Trophoblast cell (in vitro differentiated cells and primary cell): ENCODE measurements at regions not wholly inside any gene's neighbourhood (a gene's known extent, or its start where the extent isn't known, plus 50 kb on each side); places are given as distances from the start of the nearest gene placed in this dataset.
A peak's percentile ranks its signal among the peaks of the same experiment; 100 is the strongest.

Experiments
- DNase-seq, 2 donors: peaks; one replicate each; pipeline ENCODE4 v3.0.0-alpha.2; 2016
- H2AFZ ChIP-seq: 2 replicates; pipeline ENCODE4 v1.6.1; 2013; ENCODE audit warnings: low read length, moderate library complexity, mild to moderate bottlenecking; ENCODE audit not compliant: insufficient read depth, poor library complexity
- H2AK5ac ChIP-seq: 2 replicates; pipeline ENCODE4 v1.6.1; 2013; ENCODE audit warnings: mild to moderate bottlenecking, low read length
- H2BK120ac ChIP-seq: 2 replicates; pipeline ENCODE4 v1.6.1; 2013; ENCODE audit warnings: low read length, mild to moderate bottlenecking, moderate library complexity; ENCODE audit not compliant: insufficient read depth, poor library complexity
- H2BK12ac ChIP-seq: 2 replicates; pipeline ENCODE4 v1.6.1; 2013; ENCODE audit warnings: mild to moderate bottlenecking, low read length, moderate library complexity
- H2BK5ac ChIP-seq: 2 replicates; pipeline ENCODE4 v1.6.1; 2013; ENCODE audit warnings: low read length, low read depth, moderate library complexity, mild to moderate bottlenecking; ENCODE audit not compliant: poor library complexity
- H3K14ac ChIP-seq: 2 replicates; pipeline ENCODE4 v1.6.1; 2013; ENCODE audit warnings: mild to moderate bottlenecking, low read length
- H3K18ac ChIP-seq: 2 replicates; pipeline ENCODE4 v1.6.1; 2013; ENCODE audit warnings: mild to moderate bottlenecking, low read length
- H3K23ac ChIP-seq: 2 replicates; pipeline ENCODE4 v1.6.1; 2013; ENCODE audit warnings: low read length
- H3K27ac ChIP-seq: 2 replicates; pipeline ENCODE4 v1.5.1; 2013; ENCODE audit warnings: low read depth, mild to moderate bottlenecking, inconsistent platforms, low read length, moderate library complexity
- H3K27me3 ChIP-seq: 2 replicates; pipeline ENCODE4 v1.6.1; 2013; ENCODE audit warnings: inconsistent platforms, mild to moderate bottlenecking, low read length, moderate library complexity; ENCODE audit not compliant: insufficient read depth
- H3K36me3 ChIP-seq, 2 experiments: 1 replicate in 1 of 2; 2 replicates in 1 of 2; pipeline ENCODE4 v1.6.1; 2013; ENCODE audit warnings: low read length in 2 of 2, mild to moderate bottlenecking in 2 of 2, moderate library complexity in 1 of 2; ENCODE audit not compliant: insufficient read depth in 2 of 2, control insufficient read depth in 1 of 2
- H3K4ac ChIP-seq: 2 replicates; pipeline ENCODE4 v1.6.1; 2013; ENCODE audit warnings: low read depth, mild to moderate bottlenecking, low read length, moderate library complexity
- H3K4me1 ChIP-seq, 2 experiments: 1 replicate in 1 of 2; 2 replicates in 1 of 2; pipeline ENCODE4 v1.6.1; 2013; ENCODE audit warnings: low read length in 2 of 2, mild to moderate bottlenecking in 2 of 2, moderate library complexity in 1 of 2; ENCODE audit not compliant: insufficient read depth in 2 of 2, control insufficient read depth in 1 of 2
- H3K4me2 ChIP-seq: 2 replicates; pipeline ENCODE4 v1.6.1; 2013; ENCODE audit warnings: inconsistent platforms, mild to moderate bottlenecking, low read length, moderate library complexity
- H3K4me3 ChIP-seq: 2 replicates; pipeline ENCODE4 v1.5.1; 2013; ENCODE audit warnings: mild to moderate bottlenecking, low read depth, low read length, inconsistent platforms
- H3K79me1 ChIP-seq: one replicate; pipeline ENCODE4 v1.6.1; 2013; ENCODE audit warnings: low read length
- H3K79me2 ChIP-seq: 2 replicates; pipeline ENCODE4 v1.6.1; 2013; ENCODE audit warnings: low read length, mild to moderate bottlenecking; ENCODE audit not compliant: control insufficient read depth, insufficient read depth, poor library complexity
- H3K9ac ChIP-seq: 2 replicates; pipeline ENCODE4 v1.6.1; 2013; ENCODE audit warnings: mild to moderate bottlenecking, low read length
- H3K9me3 ChIP-seq: 2 replicates; pipeline ENCODE4 v1.6.1; 2013; ENCODE audit warnings: low read depth, mild to moderate bottlenecking, control low read depth, inconsistent platforms, low read length; ENCODE audit not compliant: insufficient read depth
- H4K12ac ChIP-seq: 2 replicates; pipeline ENCODE4 v1.6.1; 2013; ENCODE audit warnings: low read depth, mild to moderate bottlenecking, low read length, moderate library complexity
- H4K8ac ChIP-seq: 2 replicates; pipeline ENCODE4 v1.6.1; 2013; ENCODE audit warnings: low read depth, mild to moderate bottlenecking, low read length, moderate library complexity
- H4K91ac ChIP-seq: one replicate; pipeline ENCODE4 v1.6.1; 2013; ENCODE audit warnings: low read depth, mild to moderate bottlenecking, low read length, moderate library complexity
- WGBS: extraction: QIAGEN DNeasy Blood & Tissue Kit; methylation state at CpG from one replicate; pipeline ENCODE4 v1.1.7; 2013; ENCODE audit warnings: missing lambda C conversion rate; ENCODE audit not compliant: insufficient read length, insufficient coverage; ENCODE audit errors: extremely low coverage; 5-methylcytosine and 5-hydroxymethylcytosine counted together

DNA sequence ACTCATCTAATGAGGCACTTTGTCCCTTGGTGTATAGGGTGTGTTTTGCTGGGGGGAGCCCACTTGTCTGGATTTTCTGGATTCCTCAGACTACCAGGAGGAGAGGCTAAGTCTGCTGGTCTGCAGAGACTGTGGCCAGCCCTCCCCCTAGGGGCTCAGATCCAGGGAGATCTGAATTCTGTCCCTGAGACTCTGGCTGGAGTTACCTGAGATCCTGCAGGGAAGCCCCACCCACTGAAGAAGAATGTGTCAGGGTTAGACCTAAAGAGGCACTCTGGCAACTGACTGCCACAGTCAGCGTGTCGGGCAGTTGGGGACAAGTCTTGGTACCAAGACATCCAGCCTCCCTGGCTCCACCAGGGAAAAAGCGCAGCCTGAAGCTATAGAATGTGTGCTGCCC is 138.9 kb downstream of the DCAF12L2 start:
- H3K79me2 ChIP-seq, result no peaks in the 10 kb centered on the region
- no peak overlapping the region for H3K23ac ChIP-seq
- H2BK120ac ChIP-seq, result no peak overlapping the region
- no peaks in the 10 kb centered on the region for H3K9me3 ChIP-seq
- WGBS, result no CpG with 5 or more reads among the region's 3 CpGs
- no peak overlapping the region for H4K91ac ChIP-seq
- no peak overlapping the region for H2AFZ ChIP-seq
- no peaks in the 10 kb centered on the region for H3K36me3 ChIP-seq
- H2BK5ac ChIP-seq, result no peak overlapping the region
- no peak overlapping the region for H2BK12ac ChIP-seq
- no peak overlapping the region for H2AK5ac ChIP-seq
- H3K27ac ChIP-seq, result no peak overlapping the region
- DNase-seq, result peak in 1 of 2 donors; percentile 61
- H4K8ac ChIP-seq, result no peak overlapping the region
- no peaks in the 10 kb centered on the region for H3K79me1 ChIP-seq
- H3K27me3 ChIP-seq, result no peaks in the 10 kb centered on the region
- H3K4ac ChIP-seq, result no peak overlapping the region
- no peak overlapping the region for H3K14ac ChIP-seq
- no peak overlapping the region for H3K18ac ChIP-seq
- H4K12ac ChIP-seq, result no peak overlapping the region
- H3K4me1 ChIP-seq, result no peaks in the 10 kb centered on the region
- H3K4me2 ChIP-seq, result no peak overlapping the region
- H3K9ac ChIP-seq, result no peak overlapping the region
- H3K4me3 ChIP-seq, result no peak overlapping the region

DNA sequence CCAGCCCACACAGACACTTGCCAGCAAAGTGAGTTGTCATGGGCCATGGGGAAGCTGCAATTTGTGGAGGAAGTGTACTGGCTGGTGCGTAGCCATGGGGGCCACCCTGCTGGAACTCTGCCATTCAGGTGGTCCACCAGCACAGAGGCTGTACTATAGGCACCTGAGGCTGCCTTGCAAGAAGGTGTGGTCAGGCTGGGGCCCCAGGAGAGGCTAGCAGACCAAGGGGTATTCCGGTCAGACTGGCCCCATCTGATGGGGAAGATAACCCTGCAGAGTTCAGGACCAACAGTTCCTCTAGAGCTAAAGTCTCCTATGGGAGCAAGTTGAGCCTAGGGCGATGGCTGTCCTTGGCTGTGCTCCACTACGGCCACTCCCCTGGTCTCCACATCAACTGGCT is 136.1 kb downstream of the DCAF12L2 start:
- Histone ChIP-seq H3K4ac (no peak overlapping the region), H3K18ac (no peak overlapping the region), H4K12ac (no peak overlapping the region), H2BK12ac (no peak overlapping the region), H3K79me2 (no peaks in the 10 kb centered on the region), H3K4me1 (no peaks in the 10 kb centered on the region), H3K4me3 (no peak overlapping the region), H3K9me3 (no peaks in the 10 kb centered on the region), H3K23ac (no peak overlapping the region), H2BK5ac (no peak overlapping the region), H3K79me1 (no peaks in the 10 kb centered on the region), H2BK120ac (no peak overlapping the region), H2AK5ac (no peak overlapping the region), H3K36me3 (no peaks in the 10 kb centered on the region), H3K27me3 (no peaks in the 10 kb centered on the region), H3K14ac (no peak overlapping the region), H2AFZ (no peak overlapping the region), H4K8ac (no peak overlapping the region), H3K4me2 (no peak overlapping the region), H4K91ac (no peak overlapping the region), H3K27ac (no peak overlapping the region), H3K9ac (no peak overlapping the region)
- no peak for DNase-seq
- no CpG with 5 or more reads among the region's 4 CpGs for WGBS

DNA sequence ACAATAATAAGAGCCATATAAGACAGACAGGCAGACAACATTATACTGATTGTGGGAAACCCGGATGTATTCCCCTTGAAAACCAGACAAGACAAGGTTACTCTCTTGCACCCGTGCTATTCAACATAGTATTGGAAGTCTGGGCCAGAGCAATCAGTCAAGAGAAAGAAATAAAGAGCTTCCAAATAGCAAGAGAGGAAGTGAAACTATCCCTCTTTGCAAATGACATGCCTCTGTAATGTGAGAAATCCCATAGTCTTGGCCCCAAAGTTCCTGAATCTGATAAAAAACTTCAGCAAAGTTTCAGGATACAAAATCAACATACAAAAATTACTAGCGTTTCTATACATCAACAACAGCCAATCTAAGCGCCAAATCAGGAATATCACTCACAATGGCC is 102.1 kb downstream of the DCAF12L2 start:
- Histone ChIP-seq H4K12ac (no peak overlapping the region), H3K23ac (no peak overlapping the region), H2BK120ac (no peak overlapping the region), H3K27ac (no peak overlapping the region), H2BK12ac (no peak overlapping the region), H3K18ac (no peak overlapping the region), H4K91ac (no peak overlapping the region), H2AK5ac (no peak overlapping the region), H3K9me3 (no peaks in the 10 kb centered on the region), H3K14ac (no peak overlapping the region), H3K27me3 (no peaks in the 10 kb centered on the region), H3K4me2 (no peak overlapping the region), H2BK5ac (no peak overlapping the region), H3K4ac (no peak overlapping the region), H2AFZ (no peak overlapping the region), H3K4me3 (no peak overlapping the region), H4K8ac (no peak overlapping the region), H3K9ac (no peak overlapping the region), H3K79me2 (no peaks in the 10 kb centered on the region), H3K4me1 (no peaks in the 10 kb centered on the region), H3K36me3 (no peaks in the 10 kb centered on the region), H3K79me1 (no peaks in the 10 kb centered on the region)
- no CpG with 5 or more reads among the region's 4 CpGs for WGBS
- DNase-seq, result no peak

DNA sequence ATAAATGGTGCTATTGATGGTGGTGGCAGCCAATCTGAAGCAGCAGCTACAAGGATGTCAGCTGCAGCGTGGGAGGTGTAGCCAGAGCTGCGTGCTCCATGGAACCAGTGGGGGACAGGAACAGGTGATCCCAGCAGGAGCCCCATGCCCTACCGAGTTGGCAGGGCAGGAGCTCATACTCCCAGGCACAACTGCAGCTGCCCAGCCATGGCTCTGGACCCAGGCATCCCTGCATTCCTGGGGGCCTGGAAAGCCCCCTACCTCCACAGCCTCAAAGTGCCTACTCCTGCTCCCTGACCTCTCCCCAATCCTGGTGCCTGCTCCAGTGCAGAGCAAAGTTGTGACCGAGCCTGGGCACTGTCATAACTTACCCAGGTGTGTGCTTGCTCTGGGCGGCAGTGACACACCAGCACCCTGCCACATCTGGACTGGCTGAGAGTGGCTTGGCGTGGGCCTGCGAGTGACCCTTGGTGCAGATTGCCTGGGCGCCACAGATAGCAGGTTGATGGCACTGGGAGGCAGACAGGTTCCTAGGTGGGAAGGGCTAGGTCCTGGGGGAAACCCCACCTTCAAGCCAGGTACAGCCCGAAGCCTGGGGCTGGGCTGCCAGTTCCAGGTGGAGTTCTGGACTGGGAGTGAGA is 101.1 kb downstream of the DCAF12L2 start:
- Histone ChIP-seq H3K36me3 (no peaks in the 10 kb centered on the region), H4K12ac (no peak overlapping the region), H4K91ac (no peak overlapping the region), H4K8ac (no peak overlapping the region), H3K79me2 (no peaks in the 10 kb centered on the region), H3K27ac (no peak overlapping the region), H2BK12ac (no peak overlapping the region), H3K9me3 (no peaks in the 10 kb centered on the region), H3K79me1 (no peaks in the 10 kb centered on the region), H2AK5ac (no peak overlapping the region), H2BK120ac (no peak overlapping the region), H3K4ac (no peak overlapping the region), H3K4me1 (no peaks in the 10 kb centered on the region), H3K14ac (no peak overlapping the region), H3K27me3 (no peaks in the 10 kb centered on the region), H2BK5ac (no peak overlapping the region), H3K23ac (no peak overlapping the region), H3K4me3 (no peak overlapping the region), H3K4me2 (no peak overlapping the region), H2AFZ (no peak overlapping the region), H3K9ac (no peak overlapping the region), H3K18ac (no peak overlapping the region)
- no peak for DNase-seq
- WGBS, result no CpG with 5 or more reads among the region's 9 CpGs
